Esophagus squamous epithelium (tissue), 5 donors: ENCODE measurements at regions not wholly inside any gene's neighbourhood (a gene's known extent, or its start where the extent isn't known, plus 50 kb on each side); places are given as distances from the start of the nearest gene placed in this dataset.
"Not testable (repeated sequence)": the region's sequence is repeated elsewhere in the genome, so short reads cannot be mapped to it uniquely, and the experiment has no call there.

Experiments used
- DNase-seq: peaks from one replicate; lab custom pipeline; 2025; lab: John Stamatoyannopoulos, UW
- H3K27ac ChIP-seq, 4 donors: fragments of 200-600 bp; sonication (generic); one replicate each; pipeline ENCODE4 v1.5.1; 2016 to 2019; ENCODE audit warnings: mild to moderate bottlenecking in 1 of 4
- H3K27me3 ChIP-seq, 4 donors: fragments of 200-600 bp; sonication (generic); 1 replicate in 3 of 4; 2 replicates in 1 of 4; pipeline versions ENCODE4 v1.5.1 to v1.6.0; 2017 to 2021; ENCODE audit warnings: antibody characterized with exemption in 1 of 4
- H3K36me3 ChIP-seq, 3 donors: fragments of 200-600 bp; sonication (generic); one replicate each; pipeline ENCODE4 v1.5.1; 2016 to 2019
- H3K4me1 ChIP-seq, 3 donors: fragments of 200-600 bp; sonication (generic); one replicate each; pipeline ENCODE4 v1.5.1; 2017 to 2019
- H3K4me3 ChIP-seq, 4 donors: fragments of 200-600 bp; sonication (generic); 1 replicate in 3 of 4; 2 replicates in 1 of 4; pipeline ENCODE4 v1.5.1; 2016 to 2019; ENCODE audit warnings: mild to moderate bottlenecking in 2 of 4, moderate library complexity in 1 of 4
- H3K9me3 ChIP-seq, 3 donors: fragments of 200-600 bp; sonication (generic); one replicate each; pipeline ENCODE4 v1.5.1; 2016 to 2019
- CTCF ChIP-seq, 6 experiments: fragments of 450-650 bp in 4 of 6; fragments of 200-600 bp in 2 of 6; sonication (generic) in 2 of 6; IDR thresholded peaks; one replicate each; pipeline ENCODE4 v1.5.1; 2016 to 2019; ENCODE audit warnings: antibody characterized with exemption in 6 of 6, mild to moderate bottlenecking in 4 of 6, moderate library complexity in 4 of 6
- POLR2A ChIP-seq, 4 donors: fragments of 450-650 bp; IDR thresholded peaks; one replicate each; pipeline ENCODE4 v1.6.1; 2017; ENCODE audit warnings: antibody characterized with exemption in 4 of 4, mild to moderate bottlenecking in 4 of 4, moderate library complexity in 3 of 4
- WGBS, 2 donors: methylation state at CpG; one replicate each; pipeline ENCODE4 v1.1.5; 2018; 5-methylcytosine and 5-hydroxymethylcytosine counted together
- intact Hi-C: fragments of 100-400 bp; cut with DNase I; formaldehyde crosslinking; loops from one replicate; pipeline ENCODE4 v1.15.0; 2022
- donor health status: DM: yes; HTN: yes; CAD: no.

DNA sequence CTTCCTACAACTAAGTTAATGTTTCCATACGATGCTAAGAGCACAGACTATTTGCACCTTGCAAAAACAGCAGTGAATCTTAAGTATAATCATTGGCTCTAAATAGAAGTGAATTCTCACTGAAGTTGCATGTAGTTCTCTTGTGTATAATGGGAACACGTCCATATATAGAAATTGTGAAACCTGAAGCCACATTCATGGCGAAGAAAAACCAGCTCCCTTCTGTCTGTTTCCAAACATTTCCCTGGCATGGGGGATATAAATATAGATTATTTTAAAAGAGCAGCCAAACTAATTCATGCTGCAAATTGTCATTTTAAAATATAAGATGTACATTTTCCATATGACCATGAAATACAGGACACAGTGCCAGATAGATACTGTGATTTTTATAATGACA is 71.1 kb downstream of the TRAM1L1 start:
- Histone ChIP-seq H3K27ac (no peak overlapping the region), H3K4me1 (no peaks in the 10 kb centered on the region), H3K36me3 (no peaks in the 10 kb centered on the region), H3K27me3 (no peaks in the 10 kb centered on the region), H3K4me3 (no peak overlapping the region), H3K9me3 (no peaks in the 10 kb centered on the region)
- no peak for TF ChIP-seq POLR2A (IDR thresholded peaks at IDR 0.05)
- TF ChIP-seq CTCF (IDR thresholded peaks at IDR 0.05) = no peak
- no peak for DNase-seq
- 34 to 69% methylated on average over 3 of the region's 3 CpGs for WGBS, 2 donors
- intact Hi-C loops = no loop called here

GRCh38 chr4:117010671-117011070 is 74.7 kb downstream of the TRAM1L1 start:
- 69 to 91% methylated on average over 1 of the region's 1 CpG for WGBS, 2 donors
- Histone ChIP-seq H3K4me3 (no peak overlapping the region), H3K27me3 (no peaks in the 10 kb centered on the region), H3K4me1 (no peaks in the 10 kb centered on the region), H3K36me3 (no peaks in the 10 kb centered on the region), H3K9me3 (no peaks in the 10 kb centered on the region), H3K27ac (no peak overlapping the region)
- intact Hi-C loops = no loop called here
- no peak for TF ChIP-seq CTCF (IDR thresholded peaks at IDR 0.05)
- TF ChIP-seq POLR2A (IDR thresholded peaks at IDR 0.05) = no peak
- no peak for DNase-seq

GRCh38 chr4:117001077-117001476 is 84.3 kb downstream of the TRAM1L1 start:
- H3K27me3 ChIP-seq = no peaks in the 10 kb centered on the region
- no peaks in the 10 kb centered on the region for H3K4me1 ChIP-seq
- 65 to 68% methylated on average over 8 of the region's 8 CpGs for WGBS, 2 donors
- no peak for DNase-seq
- TF ChIP-seq CTCF (IDR thresholded peaks at IDR 0.05) (no peak), POLR2A (IDR thresholded peaks at IDR 0.05) (no peak)
- no peaks in the 10 kb centered on the region for H3K36me3 ChIP-seq
- intact Hi-C loops = no loop called here
- H3K9me3 ChIP-seq = no peaks in the 10 kb centered on the region
- H3K4me3 ChIP-seq = no peak overlapping the region
- no peak overlapping the region for H3K27ac ChIP-seq

- Histone ChIP-seq H3K27ac (no peak overlapping the region), H3K4me1 (no peaks in the 10 kb centered on the region), H3K9me3 (no peaks in the 10 kb centered on the region), H3K27me3 (no peaks in the 10 kb centered on the region), H3K36me3 (no peaks in the 10 kb centered on the region), H3K4me3 (no peak overlapping the region)
- intact Hi-C loops = no loop called here
- 52 to 73% methylated on average over 5 of the region's 5 CpGs for WGBS, 2 donors
- no peak for DNase-seq
- TF ChIP-seq POLR2A (IDR thresholded peaks at IDR 0.05) (no peak), CTCF (IDR thresholded peaks at IDR 0.05) (no peak)
Measured at GRCh38 chr4:116982656-116983055, 102.7 kb downstream of the TRAM1L1 start.

DNA sequence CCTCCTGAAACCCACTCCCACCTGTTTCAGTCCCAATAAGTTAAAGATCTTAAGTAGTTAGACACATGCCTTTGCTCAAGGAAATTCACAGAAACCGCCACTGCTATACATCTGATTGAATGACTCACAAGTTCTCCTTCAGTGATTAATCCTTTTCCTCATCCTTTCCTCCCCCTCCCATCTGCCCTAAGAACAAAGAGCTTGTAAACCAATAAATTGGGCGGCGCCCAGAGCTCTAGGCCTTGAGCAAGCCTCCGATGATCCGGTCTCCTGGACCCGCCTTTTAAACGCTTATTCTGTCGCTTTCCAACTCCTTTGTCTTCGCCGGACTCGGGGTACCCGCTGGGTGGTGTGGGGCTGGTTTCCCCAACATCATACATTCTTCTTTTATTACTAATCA is 104.9 kb downstream of the TRAM1L1 start:
- 87 to 88% methylated on average over 12 of the region's 12 CpGs for WGBS, 2 donors
- H3K4me1 ChIP-seq, H3K36me3 ChIP-seq, DNase-seq, H3K27me3 ChIP-seq, H3K9me3 ChIP-seq, H3K27ac ChIP-seq, H3K4me3 ChIP-seq, intact Hi-C loops: not testable (repeated sequence)

DNA sequence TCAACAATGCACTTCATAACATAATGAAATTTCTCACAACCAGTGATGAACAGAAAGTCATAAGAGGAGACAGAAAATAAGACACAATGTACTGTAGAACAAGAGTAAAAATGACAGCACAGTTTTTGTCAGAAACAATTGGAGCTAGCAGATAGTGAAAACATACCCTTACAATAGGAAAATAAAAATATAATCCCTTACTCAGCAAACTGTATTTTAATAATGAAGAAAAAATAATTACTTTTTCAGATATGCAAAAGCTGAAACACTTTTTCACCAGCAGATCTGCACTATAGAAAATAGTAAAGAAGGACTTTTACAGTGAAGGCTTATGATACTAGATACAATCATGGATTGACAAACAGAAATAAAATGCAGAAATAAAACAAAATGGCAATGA is 126.3 kb downstream of the TRAM1L1 start:
- TF ChIP-seq POLR2A (IDR thresholded peaks at IDR 0.05) (no peak), CTCF (IDR thresholded peaks at IDR 0.05) (no peak)
- Histone ChIP-seq H3K27me3 (no peaks in the 10 kb centered on the region), H3K4me3 (no peak overlapping the region)

More for the DNA sequence above, 126.3 kb downstream of the TRAM1L1 start:
- no peaks in the 10 kb centered on the region for H3K4me1 ChIP-seq
- intact Hi-C loops = no loop called here
- no peak overlapping the region for H3K27ac ChIP-seq
- DNase-seq = no peak
- no peaks in the 10 kb centered on the region for H3K36me3 ChIP-seq
- H3K9me3 ChIP-seq = no peaks in the 10 kb centered on the region
